ENCODE measurements at regions not wholly inside any gene's neighbourhood (a gene's known extent, or its start where the extent isn't known, plus 50 kb on each side); places are given as distances from the start of the nearest gene placed in this dataset.
A peak's percentile ranks its signal among the peaks of the same experiment; 100 is the strongest.
"Not testable (repeated sequence)": the region's sequence is repeated elsewhere in the genome, so short reads cannot be mapped to it uniquely, and the experiment has no call there.

GRCh38 chr7:96923345-96923744 lies 82.0 kb upstream of the DLX6 start:
- not testable (repeated sequence) for DNase-seq (ENCODE audit: low read depth, low spot score)

GRCh38 chr7:96927131-96927530 lies 78.2 kb upstream of the DLX6 start:
- DNase-seq (ENCODE audit: low read depth, low spot score): no peak

GRCh38 chr7:96928965-96929364 lies 76.4 kb upstream of the DLX6 start:
- no peak for DNase-seq (ENCODE audit: low read depth, low spot score)

GRCh38 chr7:96931891-96932290 lies 73.5 kb upstream of the DLX6 start:
- DNase-seq (ENCODE audit: low read depth, low spot score): no peak

GRCh38 chr7:96933067-96933645 lies 72.2 kb upstream of the DLX6 start:
- DNase-seq (ENCODE audit: low read depth, low spot score): no peak

- no peak for DNase-seq (ENCODE audit: low read depth, low spot score)
Measured at GRCh38 chr7:96936621-96937020, 68.7 kb upstream of the DLX6 start.

GRCh38 chr7:96942112-96942511 lies 63.2 kb upstream of the DLX6 start:
- DNase-seq (ENCODE audit: low read depth, low spot score): no peak

GRCh38 chr7:96949766-96950165 lies 55.6 kb upstream of the DLX6 start:
- DNase-seq (ENCODE audit: low read depth, low spot score): peak; percentile 37

GRCh38 chr7:96952974-96953391 lies 52.4 kb upstream of the DLX6 start:
- DNase-seq (ENCODE audit: low read depth, low spot score): peak; percentile 2

- DNase-seq (ENCODE audit: low read depth, low spot score): no peak
Measured at GRCh38 chr7:96953676-96954513, 51.5 kb upstream of the DLX6 start.

All from astrocyte of the hippocampus (primary cell).